HL-60 (cell line): ENCODE measurements at regions not wholly inside any gene's neighbourhood (a gene's known extent, or its start where the extent isn't known, plus 50 kb on each side); places are given as distances from the start of the nearest gene placed in this dataset.

ENCODE experiments used
- CTCF ChIP-seq: IDR thresholded peaks from one replicate; pipeline ENCODE4 v1.5.1; 2011; ENCODE audit warnings: low read length, control low read depth, inconsistent platforms; ENCODE audit not compliant: insufficient read depth
- POLR2AphosphoS5 ChIP-seq: IDR thresholded peaks from 2 replicates; pipeline ENCODE4 v1.6.1; 2012; ENCODE audit warnings: low read depth

DNA sequence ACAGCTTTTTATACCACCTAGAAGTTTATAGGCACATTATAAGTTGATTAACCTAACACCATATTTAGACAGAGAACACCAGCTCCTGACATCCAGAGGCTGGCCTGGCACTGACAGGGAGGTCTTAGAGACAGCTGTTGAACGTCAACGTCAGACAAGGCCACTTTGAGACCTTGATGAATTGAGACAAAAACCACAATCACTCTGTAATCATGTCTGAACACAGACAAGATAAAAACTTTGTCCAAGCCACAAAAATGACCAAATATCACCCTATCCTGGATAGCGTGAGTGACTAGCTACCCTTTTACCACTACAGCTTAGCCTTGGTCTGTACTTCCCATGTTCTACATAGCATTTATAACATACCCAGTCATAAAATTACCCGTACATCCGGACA, 403.6 kb upstream of the CHRM3 start:
- no peak for TF ChIP-seq CTCF
- no peak for TF ChIP-seq POLR2AphosphoS5
